Fibroblast of pulmonary artery (primary cell): ENCODE measurements at regions not wholly inside any gene's neighbourhood (a gene's known extent, or its start where the extent isn't known, plus 50 kb on each side); places are given as distances from the start of the nearest gene placed in this dataset.

Source experiments
- DNase-seq: peaks from one replicate; pipeline ENCODE4 v3.0.0-alpha.2; 2010; ENCODE audit warnings: low read depth
- H3K4me3 ChIP-seq: replicated peaks from 2 replicates; pipeline ENCODE4 v1.5.1; 2011; ENCODE audit warnings: low read depth, mild to moderate bottlenecking, control low read depth, low read length, moderate library complexity
- TF ChIP-seq, protein P1 (sequence below): IDR thresholded peaks from 2 replicates; pipeline ENCODE4 v1.5.1; 2011; ENCODE audit warnings: mild to moderate bottlenecking, control low read depth, low read length, inconsistent platforms; ENCODE audit errors: missing control alignments

DNA sequence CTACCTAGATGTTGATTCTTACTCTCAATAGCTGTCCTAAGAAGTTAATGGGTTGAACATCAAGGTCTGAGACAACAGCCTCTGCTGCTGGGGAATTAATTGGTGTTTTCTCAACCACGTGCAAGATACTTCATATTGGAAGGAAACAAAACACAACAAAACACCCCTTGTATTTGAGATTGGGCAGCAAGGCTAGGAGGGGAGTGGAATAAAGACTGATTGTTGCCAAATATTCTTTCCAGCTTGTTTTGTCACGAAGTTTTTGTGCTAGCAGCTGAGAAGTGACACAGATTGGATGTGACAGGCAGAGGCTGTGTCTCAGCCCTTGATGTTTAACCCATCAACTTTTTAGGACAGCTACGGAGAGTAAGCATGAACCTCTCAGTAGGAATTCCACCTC is 808.4 kb downstream of the IGSF11 start:
- DNase-seq, result no peak
- H3K4me3 ChIP-seq, result no peak overlapping the region
- TF ChIP-seq, protein P1, sequence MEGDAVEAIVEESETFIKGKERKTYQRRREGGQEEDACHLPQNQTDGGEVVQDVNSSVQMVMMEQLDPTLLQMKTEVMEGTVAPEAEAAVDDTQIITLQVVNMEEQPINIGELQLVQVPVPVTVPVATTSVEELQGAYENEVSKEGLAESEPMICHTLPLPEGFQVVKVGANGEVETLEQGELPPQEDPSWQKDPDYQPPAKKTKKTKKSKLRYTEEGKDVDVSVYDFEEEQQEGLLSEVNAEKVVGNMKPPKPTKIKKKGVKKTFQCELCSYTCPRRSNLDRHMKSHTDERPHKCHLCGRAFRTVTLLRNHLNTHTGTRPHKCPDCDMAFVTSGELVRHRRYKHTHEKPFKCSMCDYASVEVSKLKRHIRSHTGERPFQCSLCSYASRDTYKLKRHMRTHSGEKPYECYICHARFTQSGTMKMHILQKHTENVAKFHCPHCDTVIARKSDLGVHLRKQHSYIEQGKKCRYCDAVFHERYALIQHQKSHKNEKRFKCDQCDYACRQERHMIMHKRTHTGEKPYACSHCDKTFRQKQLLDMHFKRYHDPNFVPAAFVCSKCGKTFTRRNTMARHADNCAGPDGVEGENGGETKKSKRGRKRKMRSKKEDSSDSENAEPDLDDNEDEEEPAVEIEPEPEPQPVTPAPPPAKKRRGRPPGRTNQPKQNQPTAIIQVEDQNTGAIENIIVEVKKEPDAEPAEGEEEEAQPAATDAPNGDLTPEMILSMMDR, result no peak

DNA sequence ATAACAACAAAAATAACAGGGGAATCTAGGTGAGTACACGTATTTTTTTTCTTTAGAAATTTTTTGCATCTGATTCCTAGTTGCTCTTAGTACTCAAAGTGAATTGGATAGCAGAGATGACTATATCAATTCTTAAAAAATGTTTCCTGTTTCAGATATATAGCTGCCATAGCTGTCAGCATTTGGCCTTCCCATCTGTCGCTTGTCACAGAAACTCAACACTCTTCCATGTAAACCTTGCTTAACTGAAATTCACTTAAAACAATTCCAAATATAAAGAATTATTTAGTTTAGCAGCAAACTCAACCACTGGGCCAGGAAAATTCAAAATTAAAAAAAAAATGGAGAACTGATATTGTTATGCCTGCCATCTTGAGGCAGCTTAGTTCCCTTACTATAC is 807.5 kb downstream of the IGSF11 start:
- H3K4me3 ChIP-seq, result no peak overlapping the region
- DNase-seq, result no peak
- TF ChIP-seq, protein P1, result no peak

DNA sequence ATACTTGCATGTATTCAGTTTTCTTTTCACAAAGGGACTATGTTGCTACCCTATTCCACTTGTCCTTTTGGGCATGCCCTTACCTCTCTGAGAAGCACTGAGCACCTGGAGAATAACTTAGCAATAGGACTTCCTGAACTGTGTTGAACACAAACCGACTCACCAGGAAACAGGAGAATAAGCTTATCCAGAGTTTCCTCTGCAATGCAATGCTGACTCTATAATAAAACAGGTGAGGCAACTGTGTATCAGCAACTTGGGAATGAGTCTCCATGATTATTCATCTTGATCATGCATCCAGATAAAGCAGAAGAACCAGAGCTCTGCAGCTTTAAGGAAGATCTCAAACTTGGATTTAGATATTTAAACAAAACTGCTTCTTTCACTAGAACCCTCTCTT is 806.5 kb downstream of the IGSF11 start:
- H3K4me3 ChIP-seq, result no peak overlapping the region
- no peak for DNase-seq
- TF ChIP-seq, protein P1, result no peak

DNA sequence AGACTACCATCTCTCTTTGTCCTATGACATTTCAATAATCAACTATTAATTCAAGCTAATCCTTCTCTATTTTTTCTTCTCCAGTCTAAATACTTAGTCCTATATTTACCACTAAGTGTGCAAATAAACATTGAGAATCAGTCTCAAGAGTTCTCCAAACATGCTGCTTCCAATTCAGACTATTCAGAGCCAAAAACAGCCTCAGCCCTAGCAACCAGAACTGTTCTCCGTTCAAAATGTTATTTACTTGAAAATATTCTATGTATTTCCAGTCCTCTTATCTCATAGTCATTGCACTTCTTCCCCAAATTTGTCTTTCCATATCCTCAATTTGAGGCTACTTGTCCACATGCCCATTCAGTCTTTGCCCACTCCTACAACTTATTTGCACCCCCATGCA is 805.5 kb downstream of the IGSF11 start:
- H3K4me3 ChIP-seq, result no peak overlapping the region
- DNase-seq, result no peak
- TF ChIP-seq, protein P1, result no peak

DNA sequence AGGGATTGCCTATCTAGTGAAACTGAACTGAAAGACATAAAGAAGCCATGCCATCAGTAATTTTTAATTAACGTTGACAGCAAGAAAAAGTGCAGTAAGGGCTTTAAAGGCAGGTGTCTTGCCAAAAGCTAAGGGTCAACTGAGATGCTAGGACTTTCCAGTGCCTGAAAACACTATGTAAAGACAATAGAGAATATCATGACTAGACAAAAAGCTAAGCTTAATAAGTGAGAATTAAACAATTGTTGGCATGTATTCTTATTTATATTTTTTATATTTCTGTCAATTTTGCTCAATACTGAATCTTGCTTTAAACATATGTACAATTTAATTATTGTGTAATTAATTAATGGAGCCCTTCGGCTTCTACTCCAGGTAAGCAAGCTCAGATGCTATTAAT is 803.1 kb downstream of the IGSF11 start:
- no peak overlapping the region for H3K4me3 ChIP-seq
- TF ChIP-seq, protein P1, result no peak
- no peak for DNase-seq

DNA sequence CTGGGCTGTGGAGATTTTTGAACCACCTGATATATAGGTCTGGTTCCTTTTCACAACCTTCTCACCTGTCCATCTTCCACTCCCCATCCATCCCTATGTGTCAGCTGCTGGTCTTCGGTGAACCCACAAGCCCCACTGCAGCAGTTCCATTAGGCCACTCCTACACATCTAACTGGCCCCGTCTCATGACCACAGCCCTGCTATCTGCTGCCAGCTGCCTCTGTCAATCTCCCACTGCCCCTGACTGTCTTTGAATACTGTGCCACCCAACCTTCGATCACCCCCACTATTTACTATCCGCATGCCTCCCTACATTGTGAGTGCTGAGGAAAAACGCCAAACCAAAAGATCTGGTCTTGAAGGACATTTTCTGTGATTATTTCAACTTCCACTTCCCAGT is 795.4 kb downstream of the IGSF11 start:
- no peak overlapping the region for H3K4me3 ChIP-seq
- TF ChIP-seq, protein P1, result no peak
- no peak for DNase-seq

DNA sequence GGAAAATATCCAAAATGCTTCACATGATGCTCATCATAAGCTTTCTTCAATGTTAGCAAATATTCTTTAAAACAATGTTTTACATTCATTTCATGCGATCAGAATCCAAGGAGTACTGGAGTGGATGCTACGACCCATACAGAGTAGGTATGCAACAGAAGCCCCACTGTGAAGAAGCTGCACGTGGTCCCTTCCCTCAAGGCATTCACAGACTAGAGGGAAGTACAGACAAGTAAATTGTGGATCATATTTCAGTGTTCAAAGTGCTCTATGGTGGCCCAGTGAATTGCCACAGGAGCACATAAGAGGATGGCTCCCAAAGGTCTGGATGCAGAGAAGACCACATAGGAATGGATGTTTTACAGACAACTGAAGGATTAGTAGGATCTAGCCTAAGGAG is 789.9 kb downstream of the IGSF11 start:
- DNase-seq, result no peak
- TF ChIP-seq, protein P1, result no peak
- no peak overlapping the region for H3K4me3 ChIP-seq
